Lung (tissue), 11 donors: ENCODE measurements at regions not wholly inside any gene's neighbourhood (a gene's known extent, or its start where the extent isn't known, plus 50 kb on each side); places are given as distances from the start of the nearest gene placed in this dataset.

Experiments
- ATAC-seq: fragments of 200-7000 bp; cut with Tn5 transposase; one replicate; pipeline ENCODE4 v1.9.1; 2020; ENCODE audit warnings: moderate number of reproducible peaks; ENCODE audit not compliant: insufficient read depth, low FRiP score
- DNase-seq, 3 donors: peaks; one replicate each; pipeline ENCODE4 v3.0.0-alpha.2; 2013 to 2017
- H3K27ac ChIP-seq, 2 donors: one replicate each; pipeline ENCODE4 v1.5.1; 2013; ENCODE audit warnings: mild to moderate bottlenecking in 2 of 2, moderate library complexity in 2 of 2, control low read depth in 1 of 2, inconsistent platforms in 1 of 2, low read depth in 1 of 2, low read length in 1 of 2
- H3K27me3 ChIP-seq, 3 donors: one replicate each; pipeline ENCODE4 v1.5.1; 2013; ENCODE audit warnings: low read length in 2 of 3; ENCODE audit not compliant: control insufficient read depth in 3 of 3, insufficient read depth in 3 of 3
- H3K36me3 ChIP-seq, 4 donors: one replicate each; pipeline ENCODE4 v1.5.1; 2013; ENCODE audit warnings: low read length in 4 of 4, mild to moderate bottlenecking in 1 of 4, moderate library complexity in 1 of 4; ENCODE audit not compliant: control insufficient read depth in 4 of 4, insufficient read depth in 4 of 4
- H3K4me1 ChIP-seq, 5 donors: one replicate each; pipeline ENCODE4 v1.5.1; 2013; ENCODE audit warnings: low read length in 5 of 5, mild to moderate bottlenecking in 2 of 5, moderate library complexity in 1 of 5; ENCODE audit not compliant: control insufficient read depth in 5 of 5, insufficient read depth in 5 of 5
- H3K4me3 ChIP-seq: one replicate; pipeline ENCODE4 v1.5.1; 2013; ENCODE audit warnings: mild to moderate bottlenecking, control low read depth, moderate library complexity
- H3K9ac ChIP-seq, 2 donors: one replicate each; pipeline ENCODE4 v1.5.1; 2013; ENCODE audit warnings: low read length in 2 of 2, control low read depth in 1 of 2; ENCODE audit not compliant: insufficient read depth in 1 of 2
- H3K9me3 ChIP-seq, 4 donors: one replicate each; pipeline ENCODE4 v1.5.1; 2013; ENCODE audit warnings: low read length in 3 of 4, mild to moderate bottlenecking in 1 of 4, moderate library complexity in 1 of 4; ENCODE audit not compliant: control insufficient read depth in 4 of 4, insufficient read depth in 3 of 4
- WGBS, 2 donors: extraction: QIAGEN DNeasy Blood & Tissue Kit; methylation state at CpG; one replicate each; pipeline ENCODE4 v1.1.7; 2013; 5-methylcytosine and 5-hydroxymethylcytosine counted together
- TF ChIP-seq, protein P1 (sequence below): IDR thresholded peaks from 2 replicates; pipeline ENCODE4 v1.5.1; 2012; ENCODE audit warnings: mild to moderate bottlenecking; ENCODE audit errors: control extremely low read depth, extremely low read depth
- donor health status: control.
- donor health status: control.
- donor health status: Bipolar disorder and iron deficiency.
- donor health status: healthy.
- donor health status: DM: yes; HTN: yes; CAD: no.

DNA sequence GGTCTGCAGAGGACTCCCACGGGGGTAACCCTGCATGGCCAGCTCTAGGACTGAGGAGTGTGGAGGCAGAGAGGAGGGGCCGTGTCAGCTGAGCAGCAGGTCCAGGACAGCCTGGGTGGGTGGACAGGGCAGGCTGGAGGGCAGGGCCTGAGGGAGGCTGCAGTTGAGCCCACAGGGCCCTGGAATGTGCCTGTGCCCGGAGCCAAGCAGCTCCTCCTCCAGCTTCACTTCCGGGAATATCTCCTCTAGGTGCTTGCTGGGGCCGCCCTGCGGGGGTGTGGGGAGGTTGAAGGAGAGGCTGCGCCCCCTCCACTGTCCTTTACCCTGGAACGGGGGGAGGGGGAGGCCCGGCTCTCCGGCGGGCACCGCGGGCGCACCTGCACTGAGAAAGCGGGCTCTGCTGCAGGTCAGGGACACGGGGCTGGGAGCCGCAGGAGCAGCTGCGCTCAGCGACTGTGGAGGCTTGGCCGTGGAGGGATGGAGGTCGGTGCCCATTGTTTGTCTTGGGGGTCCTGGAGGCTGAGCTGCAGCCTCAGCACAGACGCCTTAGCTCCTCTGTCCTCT is 1293.2 kb downstream of the BRD1 start:
- Histone ChIP-seq H3K9me3 (no peaks in the 10 kb centered on the region), H3K27ac (no peak overlapping the region), H3K4me1 (peaks cover 0 to 9% (median 0%) of the 10 kb centered on the region in 5 donors), H3K27me3 (no peaks in the 10 kb centered on the region), H3K4me3 (no peak overlapping the region), H3K36me3 (no peaks in the 10 kb centered on the region), H3K9ac (no peak overlapping the region)
- DNase-seq = no peak
- no peak for ATAC-seq
- WGBS, 2 donors = 75 to 89% methylated on average over 22 of the region's 22 CpGs
- TF ChIP-seq, protein P1, sequence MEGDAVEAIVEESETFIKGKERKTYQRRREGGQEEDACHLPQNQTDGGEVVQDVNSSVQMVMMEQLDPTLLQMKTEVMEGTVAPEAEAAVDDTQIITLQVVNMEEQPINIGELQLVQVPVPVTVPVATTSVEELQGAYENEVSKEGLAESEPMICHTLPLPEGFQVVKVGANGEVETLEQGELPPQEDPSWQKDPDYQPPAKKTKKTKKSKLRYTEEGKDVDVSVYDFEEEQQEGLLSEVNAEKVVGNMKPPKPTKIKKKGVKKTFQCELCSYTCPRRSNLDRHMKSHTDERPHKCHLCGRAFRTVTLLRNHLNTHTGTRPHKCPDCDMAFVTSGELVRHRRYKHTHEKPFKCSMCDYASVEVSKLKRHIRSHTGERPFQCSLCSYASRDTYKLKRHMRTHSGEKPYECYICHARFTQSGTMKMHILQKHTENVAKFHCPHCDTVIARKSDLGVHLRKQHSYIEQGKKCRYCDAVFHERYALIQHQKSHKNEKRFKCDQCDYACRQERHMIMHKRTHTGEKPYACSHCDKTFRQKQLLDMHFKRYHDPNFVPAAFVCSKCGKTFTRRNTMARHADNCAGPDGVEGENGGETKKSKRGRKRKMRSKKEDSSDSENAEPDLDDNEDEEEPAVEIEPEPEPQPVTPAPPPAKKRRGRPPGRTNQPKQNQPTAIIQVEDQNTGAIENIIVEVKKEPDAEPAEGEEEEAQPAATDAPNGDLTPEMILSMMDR = no peak

- no peak for ATAC-seq
- Histone ChIP-seq H3K4me1 (peaks cover 0 to 9% (median 0%) of the 10 kb centered on the region in 5 donors), H3K9ac (no peak overlapping the region), H3K27ac (no peak overlapping the region), H3K9me3 (no peaks in the 10 kb centered on the region), H3K27me3 (no peaks in the 10 kb centered on the region), H3K4me3 (no peak overlapping the region), H3K36me3 (no peaks in the 10 kb centered on the region)
- no peak for DNase-seq
- TF ChIP-seq, protein P1 = no peak
- 89 to 92% methylated on average over 12 of the region's 12 CpGs for WGBS, 2 donors
Observed at GRCh38 chr22:48532986-48533385, 1294.7 kb downstream of the BRD1 start.

DNA sequence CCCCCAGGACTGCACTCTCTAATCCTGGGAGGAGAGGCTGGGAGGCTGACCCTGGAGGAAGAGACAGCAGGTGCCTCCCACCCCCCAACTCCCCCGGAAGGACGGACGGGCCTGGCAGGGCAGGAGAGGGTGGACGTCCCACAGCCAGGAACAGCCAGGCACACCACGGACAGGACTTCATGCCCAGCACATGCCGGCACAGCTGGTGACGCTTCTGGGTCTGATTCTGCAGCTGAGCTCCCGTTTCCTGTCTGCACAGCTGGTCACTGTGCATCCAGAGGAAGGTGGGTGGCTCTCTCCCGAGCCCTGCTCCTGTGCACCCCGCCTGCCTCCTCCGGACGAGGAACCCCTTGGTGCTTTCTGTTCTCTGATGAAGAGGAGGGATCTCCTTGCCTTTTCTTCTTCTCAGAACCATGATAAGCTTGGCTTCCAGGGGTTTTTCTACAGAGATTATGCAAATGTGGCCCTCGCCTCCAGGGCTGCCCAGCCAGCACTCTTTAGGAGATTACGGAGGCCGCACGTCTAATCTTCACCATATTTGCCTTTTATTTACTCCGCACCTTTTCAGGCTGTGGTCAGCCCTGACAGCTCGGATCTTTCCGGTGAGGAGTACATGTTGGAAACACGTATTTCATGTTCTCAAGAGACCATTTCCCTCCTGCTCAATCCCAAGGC is 1295.8 kb downstream of the BRD1 start:
- TF ChIP-seq, protein P1 = no peak
- Histone ChIP-seq H3K4me1 (peaks cover 0 to 9% (median 0%) of the 10 kb centered on the region in 5 donors), H3K36me3 (no peaks in the 10 kb centered on the region), H3K27ac (no peak overlapping the region), H3K9ac (no peak overlapping the region), H3K27me3 (no peaks in the 10 kb centered on the region), H3K9me3 (no peaks in the 10 kb centered on the region), H3K4me3 (no peak overlapping the region)
- WGBS, 2 donors = 83 to 86% methylated on average over 20 of the region's 20 CpGs
- DNase-seq = no peak
- no peak for ATAC-seq
